NCI-H1048 (cell line): ENCODE measurements at regions not wholly inside any gene's neighbourhood (a gene's known extent, or its start where the extent isn't known, plus 50 kb on each side); places are given as distances from the start of the nearest gene placed in this dataset.

Experiments used
- DNase-seq: peaks from one replicate; lab custom pipeline; 2025; lab: John Stamatoyannopoulos, UW

DNA sequence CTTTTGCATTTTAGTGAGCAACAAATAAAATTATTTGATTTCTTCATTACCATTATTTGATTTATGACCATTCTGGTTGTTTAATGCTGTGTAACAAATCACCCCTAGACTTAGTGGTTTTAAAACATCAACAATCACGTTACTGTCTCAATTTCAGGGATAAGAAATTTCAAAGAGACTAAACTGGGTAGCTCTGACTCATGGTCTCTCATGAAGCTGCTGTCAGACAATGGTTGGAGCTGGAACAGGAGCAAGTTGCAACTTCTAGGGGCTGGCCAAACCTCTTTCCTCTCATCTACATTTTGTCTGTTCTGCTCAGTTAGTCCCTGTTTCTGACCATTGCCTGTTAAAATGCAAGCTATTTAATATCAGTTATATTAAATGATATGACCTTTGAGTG is 517.0 kb downstream of the KCNH5 start:
- DNase-seq = no peak

DNA sequence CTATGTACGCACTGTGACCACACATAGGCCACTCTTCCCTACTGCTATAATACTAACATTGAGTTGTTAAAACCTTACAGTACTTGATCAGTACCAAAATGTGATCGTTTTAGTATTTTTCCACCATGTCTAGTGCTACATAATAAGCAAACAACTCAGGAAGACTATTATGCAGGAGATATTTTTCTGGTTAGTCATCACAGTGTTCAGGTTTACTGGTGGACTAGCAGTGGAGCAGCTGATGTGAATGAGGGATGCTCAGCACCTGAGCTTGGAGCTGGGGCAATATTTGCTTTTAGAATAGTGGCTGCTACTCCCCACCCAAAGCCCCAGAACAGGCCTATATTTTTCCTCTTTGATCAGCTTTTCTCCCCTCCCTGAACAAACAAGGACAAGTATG is 513.1 kb downstream of the KCNH5 start:
- no peak for DNase-seq

- no peak for DNase-seq
These were observed 498.3 kb downstream of the KCNH5 start for GRCh38 chr14:62546862-62547474.

DNA sequence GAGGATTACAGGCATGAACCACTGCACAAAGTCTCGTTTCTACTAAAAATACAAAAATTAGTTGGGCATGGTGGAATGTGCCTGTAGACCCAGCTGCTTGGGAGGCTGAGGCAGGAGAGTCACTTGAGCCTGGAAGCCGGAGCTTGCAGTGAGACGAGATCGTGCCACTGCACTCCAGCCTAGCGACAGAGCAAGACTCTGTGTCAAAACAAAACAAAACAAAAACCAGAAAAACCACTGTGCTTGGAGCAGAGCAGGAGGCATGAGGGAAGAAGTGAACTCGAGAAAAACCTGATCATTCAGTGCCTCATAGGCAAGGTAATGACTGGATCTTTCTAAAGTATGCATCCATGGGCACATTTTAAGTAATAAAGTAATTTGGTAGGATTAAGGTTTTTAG is 487.8 kb downstream of the KCNH5 start:
- DNase-seq = no peak

DNA sequence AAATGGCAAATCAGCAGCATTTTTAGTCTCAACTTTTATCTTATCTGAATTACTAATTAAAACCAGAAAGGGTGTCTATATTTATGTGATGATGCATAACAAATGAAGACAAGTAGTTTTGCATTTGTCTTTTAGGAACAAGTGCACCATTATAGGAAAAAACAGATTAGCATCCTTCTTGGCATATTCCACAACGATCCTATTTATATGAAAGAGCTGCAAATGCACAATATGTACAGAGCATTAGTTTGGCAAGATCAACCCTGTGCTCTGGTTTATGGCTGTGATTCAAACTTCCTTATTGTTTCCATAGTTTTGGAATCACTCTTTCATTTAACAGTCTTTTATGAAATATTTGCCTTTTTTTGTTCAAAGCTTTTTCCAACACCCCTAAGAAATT is 486.8 kb downstream of the KCNH5 start:
- DNase-seq = no peak

DNA sequence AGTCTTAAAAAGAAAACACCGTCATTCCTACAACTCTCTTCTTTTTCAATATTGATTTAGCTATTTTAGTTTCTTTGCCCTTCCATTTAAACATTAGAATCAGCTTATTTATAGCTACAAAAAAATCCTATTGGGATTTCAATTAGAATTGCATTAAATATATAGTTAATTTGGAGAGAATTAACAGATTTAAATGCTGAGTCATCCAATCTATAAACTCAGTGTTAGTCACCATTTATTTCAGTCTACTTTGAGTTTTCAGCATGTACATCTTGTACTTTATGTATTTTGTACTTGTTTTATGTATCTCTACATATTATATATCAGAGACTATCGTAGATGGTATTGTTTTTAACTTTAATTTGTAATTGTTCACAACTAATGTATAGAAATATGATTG is 460.0 kb downstream of the KCNH5 start:
- DNase-seq = no peak

DNA sequence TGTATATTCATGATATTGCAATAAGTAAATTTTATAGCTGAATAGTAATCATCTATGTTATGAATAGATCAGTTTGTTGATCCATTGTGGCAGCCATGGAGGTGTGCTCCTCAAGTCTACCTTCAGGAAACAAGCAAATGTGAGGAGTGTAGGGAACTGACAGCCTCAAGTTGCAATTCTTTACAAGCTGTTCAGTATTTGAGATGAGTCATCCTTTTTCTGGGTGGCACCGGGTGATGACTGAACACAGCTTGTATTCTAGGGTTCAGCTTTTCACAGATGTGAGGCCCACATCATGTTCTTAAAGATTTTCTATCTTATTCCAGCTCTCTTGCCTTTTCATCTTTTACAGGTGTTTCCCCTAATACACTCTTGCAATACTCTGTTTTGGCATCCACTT is 452.4 kb downstream of the KCNH5 start:
- no peak for DNase-seq

- no peak for DNase-seq
These were observed 448.1 kb downstream of the KCNH5 start for GRCh38 chr14:62597143-62597542.

DNA sequence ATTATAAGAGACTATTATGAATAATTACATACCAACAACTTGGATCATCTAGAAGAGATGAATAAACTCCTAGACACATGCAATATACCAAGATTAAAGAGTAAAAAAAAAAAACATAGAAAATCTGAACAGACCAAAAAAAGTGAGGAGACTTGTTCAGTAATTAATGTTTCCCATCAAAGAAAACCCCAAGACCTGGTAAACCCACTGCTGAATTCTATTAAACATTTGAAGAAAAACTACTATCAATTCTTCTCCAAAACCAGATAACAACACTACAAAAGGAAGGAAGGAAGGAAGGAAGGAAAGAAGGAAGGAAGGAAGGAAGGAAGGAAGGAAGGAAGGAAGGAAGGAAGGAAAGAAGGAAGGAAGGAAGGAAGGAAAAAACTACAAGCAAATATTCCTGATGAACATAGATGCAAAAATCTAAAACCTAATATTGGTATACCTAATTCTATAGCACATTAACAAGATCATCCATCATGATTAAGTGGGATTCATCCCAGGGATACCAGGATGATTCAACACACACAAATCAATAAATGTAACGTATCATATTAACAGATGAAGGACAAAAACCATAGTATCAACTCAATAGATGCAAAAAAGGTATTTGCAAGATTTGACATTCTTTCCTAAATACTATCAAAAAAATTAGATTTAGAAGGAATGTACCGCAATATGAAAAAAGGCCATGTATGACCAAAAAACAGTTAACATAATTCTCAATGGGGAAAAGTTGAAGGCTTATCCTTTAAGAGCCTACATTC is 445.5 kb downstream of the KCNH5 start:
- DNase-seq = no peak

DNA sequence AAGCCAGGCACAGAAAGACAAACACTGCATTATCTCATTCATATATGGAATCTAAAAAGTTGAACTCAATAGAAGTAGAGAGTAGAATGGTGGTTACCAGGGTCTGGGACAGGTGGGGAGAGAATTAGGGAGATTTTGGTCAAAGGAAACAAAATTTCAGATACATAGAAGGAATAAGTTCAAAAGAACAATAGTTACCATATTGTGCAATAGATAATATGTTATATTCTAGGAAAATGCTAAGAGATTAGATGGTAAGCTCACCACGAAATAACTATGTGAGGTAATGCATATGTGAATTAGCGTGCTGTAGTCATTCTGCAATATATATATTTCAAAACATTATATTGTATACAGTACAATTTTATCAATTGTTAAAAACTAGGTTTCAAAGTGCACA is 442.5 kb downstream of the KCNH5 start:
- DNase-seq = no peak

DNA sequence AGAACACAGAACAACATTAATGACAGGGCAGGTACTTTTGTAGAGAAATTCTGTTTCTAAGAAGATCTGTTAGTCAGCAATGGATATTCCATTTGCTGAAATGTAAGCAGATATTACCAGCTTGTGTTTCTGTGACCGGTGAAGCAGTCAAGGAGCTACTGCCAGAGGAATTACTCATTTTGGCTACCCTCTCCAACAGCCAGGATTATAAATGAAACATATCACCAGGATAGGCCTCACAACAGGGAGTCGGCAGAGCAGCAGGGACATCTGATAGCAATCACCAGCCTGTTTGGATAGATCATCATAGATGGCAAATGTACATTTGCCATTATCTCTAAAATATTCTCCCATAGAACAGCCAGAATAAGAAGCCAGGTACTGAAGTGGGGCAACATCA is 440.7 kb downstream of the KCNH5 start:
- DNase-seq = no peak

- no peak for DNase-seq
These were observed 431.1 kb downstream of the KCNH5 start for GRCh38 chr14:62614122-62614521.

GRCh38 chr14:62616668-62617067 is 428.6 kb downstream of the KCNH5 start:
- no peak for DNase-seq

GRCh38 chr14:62626416-62626815 is 418.8 kb downstream of the KCNH5 start:
- DNase-seq = no peak

DNA sequence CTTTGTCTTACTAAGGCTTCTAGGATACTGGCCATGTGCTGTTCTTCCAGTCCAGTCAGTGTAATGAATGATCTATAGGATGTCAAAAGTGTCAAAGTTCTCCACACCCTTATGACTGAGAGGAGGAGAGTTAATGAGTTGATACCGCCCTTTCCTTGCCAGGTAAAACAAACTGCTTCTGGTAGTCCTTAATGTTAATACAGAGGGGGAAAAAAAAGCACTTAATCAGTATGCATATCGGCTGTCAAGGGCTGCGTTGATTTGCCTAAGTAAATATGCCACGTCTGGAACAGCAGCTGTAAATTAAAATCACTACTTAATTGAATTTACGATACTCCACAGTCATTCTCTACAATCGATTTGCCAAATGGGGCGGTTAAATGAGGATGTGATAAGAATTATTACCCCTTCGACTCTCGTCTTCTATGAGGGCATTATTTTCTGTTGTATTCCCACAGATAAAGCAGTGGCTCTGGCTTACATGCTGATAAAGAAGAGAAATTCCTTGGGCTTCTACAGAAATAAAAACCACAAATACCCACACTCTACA is 416.0 kb downstream of the KCNH5 start:
- no peak for DNase-seq

GRCh38 chr14:62631176-62631575 is 414.1 kb downstream of the KCNH5 start:
- no peak for DNase-seq

GRCh38 chr14:62632771-62633170 is 412.5 kb downstream of the KCNH5 start:
- DNase-seq = no peak

DNA sequence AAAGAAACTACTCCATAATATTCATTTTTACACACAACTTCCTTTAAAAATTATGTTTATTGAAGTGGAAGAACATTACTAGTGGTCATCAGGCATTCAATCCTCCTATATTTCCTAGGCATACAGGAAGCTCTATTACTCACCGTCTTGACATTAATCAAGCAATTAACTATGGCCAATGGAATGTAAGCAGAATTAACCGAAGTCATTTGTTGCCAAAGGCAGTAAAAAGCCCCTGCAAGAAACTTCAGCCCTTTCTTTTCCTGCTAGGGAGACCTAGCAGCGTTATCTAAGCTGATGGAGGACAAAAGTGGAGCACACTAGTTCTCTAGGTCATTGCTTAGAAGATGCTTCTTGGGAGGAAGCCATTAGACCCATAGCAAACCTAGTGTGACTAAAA is 399.6 kb downstream of the KCNH5 start:
- DNase-seq = no peak
